Endothelial cell (in vitro differentiated cells): ENCODE measurements at regions not wholly inside any gene's neighbourhood (a gene's known extent, or its start where the extent isn't known, plus 50 kb on each side); places are given as distances from the start of the nearest gene placed in this dataset.

ENCODE experiments used
- DNase-seq: peaks from one replicate; pipeline ENCODE4 v3.0.0; 2021; ENCODE audit warnings: low spot score
- H3K27ac Mint-ChIP-seq: one replicate; pipeline ENCODE4 v1.8.0; 2021; ENCODE audit warnings: mixed read lengths, inconsistent platforms; ENCODE audit not compliant: unreplicated experiment
- H3K27me3 Mint-ChIP-seq: one replicate; pipeline ENCODE4 v1.8.0; 2021; ENCODE audit warnings: mild to moderate bottlenecking, moderate library complexity, mixed read lengths, inconsistent platforms; ENCODE audit not compliant: unreplicated experiment
- H3K36me3 Mint-ChIP-seq: one replicate; pipeline ENCODE4 v1.8.0; 2021; ENCODE audit warnings: mild to moderate bottlenecking, low read depth, mixed read lengths, inconsistent platforms; ENCODE audit not compliant: unreplicated experiment
- H3K4me1 Mint-ChIP-seq: one replicate; pipeline ENCODE4 v1.8.0; 2021; ENCODE audit warnings: mild to moderate bottlenecking, mixed read lengths, inconsistent platforms; ENCODE audit not compliant: unreplicated experiment
- H3K4me3 Mint-ChIP-seq: one replicate; pipeline ENCODE4 v1.8.0; 2021; ENCODE audit warnings: mild to moderate bottlenecking, mixed read lengths, inconsistent platforms; ENCODE audit not compliant: unreplicated experiment
- H3K9me3 Mint-ChIP-seq: one replicate; pipeline ENCODE4 v1.8.0; 2021; ENCODE audit warnings: mixed read lengths, inconsistent platforms; ENCODE audit not compliant: unreplicated experiment
- TF ChIP-seq, protein P1 (sequence below): fragments of 200-600 bp; sonication (generic); IDR thresholded peaks from one replicate; pipeline ENCODE4 v1.5.0; 2021; ENCODE audit warnings: antibody characterized with exemption; ENCODE audit not compliant: unreplicated experiment

DNA sequence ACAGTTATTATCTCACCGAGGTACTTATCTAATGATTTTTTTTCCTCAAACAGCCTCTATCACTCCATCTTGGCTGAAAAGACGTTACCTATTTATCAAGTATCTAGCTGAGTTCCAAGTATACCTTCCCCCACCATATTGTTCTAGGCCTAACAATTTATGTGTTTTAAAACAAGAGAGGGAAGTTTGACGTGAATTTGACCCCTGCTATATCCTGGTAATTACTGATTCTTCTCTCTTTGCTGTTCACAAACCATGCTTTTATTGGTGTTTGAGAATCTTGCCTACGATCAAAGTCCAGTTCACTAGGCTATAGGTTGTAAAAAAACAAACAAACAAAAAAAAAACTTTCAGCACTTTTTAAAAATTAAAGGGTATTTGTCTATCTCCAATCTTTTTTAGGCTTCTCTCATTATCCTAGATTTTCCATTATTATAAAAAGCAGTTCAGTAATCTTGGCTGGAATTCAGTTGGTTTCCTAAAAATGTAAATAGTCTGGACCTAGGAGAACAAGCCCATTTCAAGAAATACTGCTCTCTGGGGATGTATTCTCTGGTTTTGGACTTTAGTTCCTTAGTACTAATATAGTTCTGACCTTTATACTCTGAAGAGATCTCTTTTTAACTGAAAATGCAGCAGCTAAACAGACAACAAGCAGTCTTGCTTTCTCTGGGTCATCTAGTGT lies 505.4 kb downstream of the CPS1 start:
- Mint-ChIP-seq H3K36me3 (no peaks in the 10 kb centered on the region), H3K4me3 (no peak overlapping the region), H3K27me3 (no peaks in the 10 kb centered on the region), H3K27ac (no peak overlapping the region), H3K9me3 (no peaks in the 10 kb centered on the region), H3K4me1 (no peaks in the 10 kb centered on the region)
- TF ChIP-seq, protein P1, sequence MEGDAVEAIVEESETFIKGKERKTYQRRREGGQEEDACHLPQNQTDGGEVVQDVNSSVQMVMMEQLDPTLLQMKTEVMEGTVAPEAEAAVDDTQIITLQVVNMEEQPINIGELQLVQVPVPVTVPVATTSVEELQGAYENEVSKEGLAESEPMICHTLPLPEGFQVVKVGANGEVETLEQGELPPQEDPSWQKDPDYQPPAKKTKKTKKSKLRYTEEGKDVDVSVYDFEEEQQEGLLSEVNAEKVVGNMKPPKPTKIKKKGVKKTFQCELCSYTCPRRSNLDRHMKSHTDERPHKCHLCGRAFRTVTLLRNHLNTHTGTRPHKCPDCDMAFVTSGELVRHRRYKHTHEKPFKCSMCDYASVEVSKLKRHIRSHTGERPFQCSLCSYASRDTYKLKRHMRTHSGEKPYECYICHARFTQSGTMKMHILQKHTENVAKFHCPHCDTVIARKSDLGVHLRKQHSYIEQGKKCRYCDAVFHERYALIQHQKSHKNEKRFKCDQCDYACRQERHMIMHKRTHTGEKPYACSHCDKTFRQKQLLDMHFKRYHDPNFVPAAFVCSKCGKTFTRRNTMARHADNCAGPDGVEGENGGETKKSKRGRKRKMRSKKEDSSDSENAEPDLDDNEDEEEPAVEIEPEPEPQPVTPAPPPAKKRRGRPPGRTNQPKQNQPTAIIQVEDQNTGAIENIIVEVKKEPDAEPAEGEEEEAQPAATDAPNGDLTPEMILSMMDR = no peak
- DNase-seq = no peak

DNA sequence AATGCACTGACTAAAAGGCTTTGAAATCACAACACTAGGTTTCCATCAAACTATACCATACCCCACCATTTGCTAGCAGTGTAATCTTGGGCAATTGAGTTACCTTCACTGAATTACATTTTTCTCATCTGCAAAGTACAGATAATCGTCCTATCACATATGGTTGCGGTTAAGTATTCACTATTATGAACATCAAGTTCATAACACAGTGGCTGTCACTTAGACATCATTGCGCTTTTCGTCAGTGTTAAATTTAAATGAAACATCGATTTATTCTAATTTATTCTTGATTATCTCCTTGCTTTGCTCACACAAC lies 505.9 kb downstream of the CPS1 start:
- Mint-ChIP-seq H3K27ac (no peak overlapping the region), H3K4me3 (no peak overlapping the region), H3K9me3 (no peaks in the 10 kb centered on the region), H3K36me3 (no peaks in the 10 kb centered on the region), H3K27me3 (no peaks in the 10 kb centered on the region), H3K4me1 (no peaks in the 10 kb centered on the region)
- TF ChIP-seq, protein P1 = no peak
- no peak for DNase-seq

DNA sequence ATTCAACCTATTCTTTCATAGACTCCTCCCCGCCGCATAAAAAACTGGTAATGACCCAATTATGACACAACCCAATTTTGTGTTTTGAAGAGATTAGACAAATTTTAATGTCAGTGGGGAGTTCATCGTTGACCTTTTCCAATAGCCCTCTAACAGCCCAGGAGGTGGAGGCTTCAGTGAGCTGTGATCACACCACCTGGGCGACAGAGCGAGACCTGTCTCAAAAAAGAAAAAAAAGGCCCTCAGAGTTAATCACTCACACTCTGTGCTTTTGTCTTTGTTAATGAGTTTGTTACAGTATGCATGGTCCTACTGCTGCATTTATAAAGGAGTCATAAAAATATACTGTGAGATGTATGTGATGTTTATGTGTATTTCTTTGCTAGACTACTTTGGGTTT lies 510.6 kb downstream of the CPS1 start:
- Mint-ChIP-seq H3K4me1 (no peaks in the 10 kb centered on the region), H3K36me3 (no peaks in the 10 kb centered on the region), H3K27ac (no peak overlapping the region), H3K27me3 (no peaks in the 10 kb centered on the region), H3K9me3 (no peaks in the 10 kb centered on the region), H3K4me3 (no peak overlapping the region)
- TF ChIP-seq, protein P1 = no peak
- DNase-seq = no peak

DNA sequence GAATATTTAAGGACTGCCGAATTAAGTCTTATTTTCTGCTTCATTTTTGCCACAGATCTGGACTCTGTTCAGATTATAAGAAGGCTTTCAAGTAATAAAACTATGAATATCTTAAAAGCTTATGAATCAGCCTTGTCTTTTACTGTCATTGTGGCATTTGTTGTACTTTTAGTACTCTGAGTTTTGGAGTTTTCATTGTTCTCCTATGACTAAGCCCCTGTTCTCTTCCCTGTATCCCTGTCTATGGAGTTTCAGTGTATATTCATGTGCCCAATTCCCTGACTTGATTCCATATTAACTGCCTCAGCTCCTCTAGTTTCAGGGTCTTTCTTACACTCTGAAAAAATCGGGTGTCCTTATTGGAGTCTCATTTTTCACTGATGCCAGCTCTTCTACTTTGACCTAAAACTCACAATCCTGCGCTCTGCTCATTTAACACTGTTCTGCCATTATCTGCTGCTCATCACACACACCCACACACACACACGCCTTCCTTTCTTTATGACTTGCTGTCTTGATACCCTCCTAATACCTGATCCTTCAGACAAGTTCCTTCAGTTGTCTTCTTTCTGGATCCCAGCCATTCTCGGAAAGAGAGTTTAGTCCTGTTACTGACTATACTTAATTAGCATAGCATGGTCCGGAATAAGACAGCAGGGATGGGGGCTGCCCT lies 511.8 kb downstream of the CPS1 start:
- no peak overlapping the region for H3K27ac Mint-ChIP-seq
- TF ChIP-seq, protein P1 = no peak

DNA sequence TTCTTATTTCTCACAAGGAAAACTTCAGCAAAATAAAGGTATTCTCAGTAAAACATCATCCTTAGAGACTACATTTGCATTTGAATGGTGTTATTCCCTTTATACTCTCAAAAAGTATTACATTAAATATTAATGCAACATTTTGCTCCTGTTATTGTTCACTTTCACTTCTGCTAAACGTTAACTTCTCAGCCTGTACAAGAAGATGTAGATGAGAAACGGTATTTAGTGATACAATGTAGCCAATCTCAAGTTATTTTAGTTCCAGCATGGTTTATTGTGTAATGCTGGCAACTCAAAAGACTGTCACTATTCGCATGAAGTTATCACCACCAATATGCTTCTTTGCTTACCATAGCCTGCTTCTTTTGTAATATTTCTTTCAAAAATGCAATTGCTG lies 514.1 kb downstream of the CPS1 start:
- no peak overlapping the region for H3K27ac Mint-ChIP-seq
- no peaks in the 10 kb centered on the region for H3K27me3 Mint-ChIP-seq
- H3K9me3 Mint-ChIP-seq = no peaks in the 10 kb centered on the region
- H3K4me3 Mint-ChIP-seq = no peak overlapping the region
- no peaks in the 10 kb centered on the region for H3K36me3 Mint-ChIP-seq
- H3K4me1 Mint-ChIP-seq = no peaks in the 10 kb centered on the region
- no peak for DNase-seq
- TF ChIP-seq, protein P1 = no peak

More for the DNA sequence above, 511.8 kb downstream of the CPS1 start:
- no peak for DNase-seq
- no peaks in the 10 kb centered on the region for H3K27me3 Mint-ChIP-seq
- H3K4me3 Mint-ChIP-seq = no peak overlapping the region
- no peaks in the 10 kb centered on the region for H3K9me3 Mint-ChIP-seq
- no peaks in the 10 kb centered on the region for H3K4me1 Mint-ChIP-seq
- H3K36me3 Mint-ChIP-seq = no peaks in the 10 kb centered on the region
